HG02852 (cell line): ENCODE measurements at regions not wholly inside any gene's neighbourhood (a gene's known extent, or its start where the extent isn't known, plus 50 kb on each side); places are given as distances from the start of the nearest gene placed in this dataset.

Experiments used
- ATAC-seq: cut with Tn5 transposase; IDR thresholded peaks from one replicate; pipeline ENCODE4 v1.9.1; 2021; ENCODE audit warnings: mild to moderate bottlenecking, moderate library complexity; ENCODE audit not compliant: unreplicated experiment

DNA sequence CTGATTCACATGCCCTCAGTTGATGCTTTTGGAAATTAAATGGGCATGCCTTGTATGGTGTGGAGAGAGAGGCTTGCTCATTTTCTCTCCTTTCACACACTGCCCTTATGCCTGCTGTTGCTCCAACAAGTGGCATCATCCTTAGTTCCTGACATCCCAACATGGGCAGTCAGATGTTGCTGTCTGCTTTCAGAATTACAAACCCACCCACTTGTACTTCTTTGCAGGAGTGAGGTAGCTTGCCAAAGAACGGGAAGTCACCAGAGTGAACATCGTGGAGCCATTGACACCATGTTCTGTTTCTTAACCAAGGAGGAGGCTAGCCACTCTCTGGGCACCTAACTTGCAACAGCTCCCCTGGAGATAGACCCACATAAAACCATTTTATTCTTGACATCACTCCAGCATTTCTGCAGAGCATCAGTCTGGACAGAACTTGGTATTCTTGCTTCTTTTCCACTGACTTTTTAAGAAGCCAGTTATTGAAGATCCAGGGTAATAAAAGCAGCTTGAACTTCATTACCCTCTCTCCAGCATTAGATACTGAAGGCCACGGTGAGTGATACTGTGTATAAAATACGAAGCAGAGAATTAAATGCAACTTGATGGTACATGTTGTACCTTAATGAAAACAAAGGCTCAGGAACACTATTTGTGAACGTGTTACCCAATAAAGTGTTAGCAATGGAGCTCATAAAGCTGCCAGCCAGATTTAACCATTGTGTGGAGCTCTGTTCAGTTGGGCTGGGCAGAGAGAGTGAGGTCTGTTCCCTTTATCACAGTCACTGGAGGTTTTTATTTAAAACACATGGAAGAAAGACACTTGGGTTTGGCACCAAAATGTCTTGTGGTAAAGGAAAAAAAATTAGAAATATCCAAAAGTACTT is 195.8 kb upstream of the HABP2 start:
- ATAC-seq = no peak

DNA sequence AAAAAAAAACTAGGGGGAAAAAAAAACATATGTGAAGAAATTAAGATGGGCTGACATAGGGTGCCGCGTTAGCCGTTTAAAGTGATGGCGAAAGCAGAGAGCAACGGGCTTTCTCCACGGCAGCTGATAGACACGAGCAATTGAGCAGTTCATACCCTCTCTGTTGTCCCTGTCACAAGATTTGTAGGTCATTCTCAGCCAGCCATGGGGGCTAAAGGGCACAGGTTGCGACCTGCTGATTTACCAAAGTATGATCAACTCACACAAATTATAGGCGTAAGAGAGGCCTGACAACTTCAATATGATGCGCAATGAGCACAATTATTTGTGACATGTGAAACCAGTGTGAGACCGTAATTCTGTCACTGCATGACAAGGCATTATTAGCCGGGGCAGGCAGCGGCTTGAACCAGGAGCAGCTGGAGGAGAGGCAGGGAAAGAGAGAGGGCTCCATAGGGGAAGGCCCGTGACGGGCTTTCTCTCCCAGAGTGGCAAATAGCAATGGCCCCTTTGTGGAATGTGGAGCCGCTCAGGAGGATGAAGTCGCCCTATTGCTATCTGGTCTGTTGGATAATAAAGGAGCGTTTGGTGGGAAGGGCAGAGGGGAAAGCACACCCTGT is 195.1 kb upstream of the HABP2 start:
- ATAC-seq = no peak

DNA sequence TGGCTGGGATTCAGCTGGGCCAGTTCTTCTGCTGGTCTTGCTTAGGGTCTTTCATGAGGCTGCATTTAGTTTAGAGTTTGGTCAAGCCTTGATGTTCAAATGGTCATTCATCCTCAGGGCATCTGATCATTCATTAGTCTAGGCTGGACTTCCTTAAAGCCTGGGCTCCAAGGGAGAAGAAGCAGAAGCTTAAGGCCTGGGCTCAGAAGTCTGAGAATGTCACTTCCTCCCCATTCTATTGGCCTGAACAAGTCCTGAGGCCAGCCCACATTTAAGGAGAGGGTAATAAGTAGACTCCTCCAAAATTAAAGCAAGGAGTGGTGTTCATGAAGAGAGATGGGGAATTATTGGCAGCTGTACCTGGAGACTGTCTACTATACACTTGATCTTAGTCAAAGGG is 193.2 kb upstream of the HABP2 start:
- ATAC-seq = no peak

DNA sequence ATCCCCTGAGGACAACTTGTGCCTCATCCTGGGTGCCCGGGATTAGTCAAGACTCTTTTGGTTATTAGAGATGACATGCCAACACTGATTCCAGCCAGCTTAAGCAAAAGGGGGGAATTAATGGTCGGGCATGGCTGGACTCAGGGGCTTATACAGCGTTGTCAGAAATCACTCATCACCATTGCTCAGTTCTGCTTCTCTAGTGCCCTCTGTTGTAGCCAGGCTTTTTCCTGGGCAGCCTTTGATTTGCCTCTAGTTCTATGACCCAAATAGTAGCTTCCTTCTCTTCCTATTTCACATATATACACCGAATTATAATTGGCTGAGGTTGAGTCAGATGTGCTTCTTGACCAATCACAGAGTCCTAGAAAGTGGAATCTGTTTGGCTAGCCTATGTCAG is 192.0 kb upstream of the HABP2 start:
- ATAC-seq = no peak

DNA sequence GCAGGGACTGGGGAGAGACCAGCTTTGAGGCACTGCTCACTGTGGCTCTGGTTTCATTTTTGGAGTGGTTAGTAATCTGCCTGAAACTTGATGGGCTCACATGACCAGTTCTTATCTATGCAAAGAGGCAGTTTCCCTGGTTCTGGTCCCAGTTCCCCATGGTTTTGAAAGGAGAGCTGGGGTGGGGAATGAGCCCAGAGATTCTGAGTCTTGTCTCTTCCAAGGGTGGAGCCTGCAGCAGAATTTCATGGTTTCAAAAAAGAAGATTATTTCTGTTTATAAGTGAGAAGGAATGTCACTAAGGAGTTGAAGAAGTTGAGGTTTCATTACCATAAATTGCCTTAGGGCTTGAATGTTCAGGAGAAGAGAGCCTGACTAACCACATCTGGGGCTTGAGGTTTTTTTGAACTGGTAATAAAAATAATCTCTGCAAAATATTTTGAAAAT is 190.2 kb upstream of the HABP2 start:
- no peak for ATAC-seq

DNA sequence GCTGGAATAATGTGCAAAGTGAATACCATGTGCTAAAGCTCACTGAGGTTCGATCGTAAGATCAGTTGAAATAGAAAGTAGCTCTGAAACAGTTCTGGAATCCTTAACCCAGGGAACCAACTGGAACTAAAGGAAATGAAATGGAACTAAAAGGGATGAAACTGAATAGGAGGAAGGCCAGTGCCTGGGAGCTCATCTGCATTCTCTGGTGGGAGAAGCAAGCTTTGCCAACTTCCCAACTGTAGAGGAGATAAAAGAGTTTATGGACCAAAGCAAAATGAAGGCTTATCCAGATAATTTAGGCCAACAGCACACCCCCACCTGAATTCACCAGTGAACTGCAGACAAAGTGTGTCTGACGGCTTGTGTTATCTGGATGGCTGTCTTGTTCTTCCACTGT is 188.6 kb upstream of the HABP2 start:
- no peak for ATAC-seq

DNA sequence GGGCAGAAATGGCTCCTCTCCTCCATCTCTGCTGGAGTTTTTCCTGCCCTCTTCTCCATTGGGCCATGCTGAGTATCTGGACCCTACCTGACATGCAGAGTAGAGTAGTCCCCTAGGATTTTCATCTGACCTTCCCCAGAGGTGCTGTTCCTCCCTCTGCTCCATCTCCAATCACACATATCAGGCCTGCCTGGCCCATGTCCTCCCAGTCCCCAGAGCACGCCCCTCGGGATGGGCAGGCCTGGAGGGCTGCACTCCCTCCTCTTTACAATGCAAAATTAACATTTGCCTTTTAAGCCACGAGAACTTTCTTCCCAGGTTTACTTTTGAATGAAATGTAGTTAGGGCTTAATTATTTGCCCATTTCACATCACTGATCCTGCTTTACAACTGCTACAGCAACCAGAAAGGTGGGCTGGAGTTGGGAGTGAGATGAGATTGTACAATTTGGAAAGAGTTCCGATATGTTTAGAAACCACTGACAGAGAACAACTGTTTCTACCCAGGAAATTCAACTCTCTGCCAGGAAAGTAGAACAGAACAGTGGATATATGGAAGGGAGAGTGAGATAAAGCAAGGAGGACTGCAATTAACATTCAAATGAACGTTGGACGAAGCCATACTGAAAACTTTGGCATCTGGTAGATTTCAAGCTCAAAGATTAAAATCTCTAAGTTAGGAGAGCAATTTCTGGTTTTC is 184.0 kb upstream of the HABP2 start:
- no peak for ATAC-seq

DNA sequence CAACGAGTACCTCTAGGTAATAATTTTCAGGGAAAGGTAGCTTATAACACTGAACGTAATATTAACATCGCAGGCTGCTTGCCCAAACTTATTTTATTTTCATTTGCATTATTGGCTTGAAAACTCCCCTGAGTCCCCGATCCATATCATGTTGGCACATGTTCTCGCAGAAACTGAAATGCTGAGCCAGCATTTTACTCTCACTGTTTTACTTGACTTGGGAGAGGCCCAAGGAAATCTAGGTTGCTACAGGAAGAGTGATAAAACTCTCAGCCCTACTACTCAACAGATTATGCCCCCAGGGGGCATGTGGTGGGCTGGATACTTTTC is 183.5 kb upstream of the HABP2 start:
- ATAC-seq = no peak

DNA sequence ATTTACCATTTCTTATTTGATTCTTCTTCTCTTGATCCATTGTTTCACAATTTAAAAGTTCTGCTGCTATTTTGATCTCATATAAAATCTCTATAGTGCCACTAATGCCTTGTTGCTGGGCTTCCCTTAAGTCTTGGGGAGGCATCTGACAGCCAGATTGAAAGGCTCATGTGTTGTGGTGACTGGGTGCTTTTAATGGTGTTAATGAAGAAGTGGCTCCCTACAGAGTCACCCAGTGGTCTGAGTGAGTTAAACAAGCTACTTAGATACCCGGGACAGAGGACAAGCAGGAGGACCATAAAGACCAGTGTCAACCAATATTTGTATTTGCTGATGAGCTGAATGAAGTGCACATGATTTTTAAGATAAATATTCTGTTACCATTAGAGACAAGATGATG is 176.4 kb upstream of the HABP2 start:
- no peak for ATAC-seq

DNA sequence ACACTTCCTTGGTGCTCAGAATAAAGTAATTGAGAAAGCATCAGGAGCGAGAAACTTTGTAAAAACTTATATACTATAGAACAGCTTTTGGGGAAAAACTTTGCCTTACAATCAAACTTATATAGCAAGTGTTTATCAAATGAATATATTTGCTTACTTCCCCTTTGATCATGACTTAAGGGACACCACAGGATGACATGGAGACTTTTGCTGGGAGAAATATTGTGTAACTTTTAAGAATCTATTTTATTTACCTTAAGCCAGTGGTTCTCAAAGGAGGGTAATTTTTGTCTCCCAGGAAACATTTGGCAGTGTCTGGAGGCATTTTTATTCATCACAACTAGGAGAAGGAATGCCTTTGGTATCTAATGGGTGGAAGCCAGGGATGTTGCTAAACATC is 173.8 kb upstream of the HABP2 start:
- no peak for ATAC-seq

DNA sequence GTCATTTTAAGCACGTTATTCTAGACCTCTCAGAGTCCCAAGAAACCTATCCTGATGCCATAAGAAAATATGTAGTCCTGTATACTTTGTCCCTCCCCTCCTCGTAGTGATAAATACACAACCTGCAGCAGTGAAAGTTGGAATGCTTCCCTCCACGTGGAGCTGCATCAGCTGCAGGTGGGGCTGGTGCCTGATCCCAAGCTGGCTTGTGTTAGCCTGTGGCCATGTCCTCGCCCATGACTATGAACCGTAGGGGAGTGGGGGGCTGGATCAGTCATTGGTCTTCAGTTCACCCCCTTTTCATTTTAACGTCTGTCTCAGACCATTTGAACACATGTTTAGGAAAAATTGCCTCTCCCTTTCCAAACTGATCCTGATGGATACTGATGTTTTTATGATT is 171.4 kb upstream of the HABP2 start:
- no peak for ATAC-seq

DNA sequence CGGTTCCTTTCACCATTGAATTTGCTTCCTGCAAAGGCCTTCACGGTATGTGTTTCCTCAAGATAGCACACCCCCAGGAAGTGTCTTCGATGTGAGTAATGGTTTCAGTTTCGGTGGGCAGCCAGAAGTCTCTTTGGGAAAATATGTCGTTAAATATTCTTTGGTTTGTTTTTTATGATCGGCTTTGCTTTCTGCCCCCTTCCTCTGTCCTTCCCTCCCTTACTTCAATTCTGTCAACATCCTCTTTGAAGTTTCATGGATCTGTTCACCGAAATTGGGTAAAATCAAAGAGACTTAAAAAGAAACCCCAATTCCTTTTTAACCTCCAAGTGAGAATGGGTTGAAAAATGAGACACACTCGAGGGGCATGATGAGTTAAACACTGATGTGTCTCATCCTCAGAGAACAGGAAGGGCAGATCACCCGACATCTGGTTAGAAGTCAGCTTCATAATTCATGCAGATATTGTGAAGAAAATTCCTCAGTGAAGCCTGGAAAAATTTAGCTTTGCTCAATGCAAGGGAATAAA is 170.8 kb upstream of the HABP2 start:
- ATAC-seq = no peak

DNA sequence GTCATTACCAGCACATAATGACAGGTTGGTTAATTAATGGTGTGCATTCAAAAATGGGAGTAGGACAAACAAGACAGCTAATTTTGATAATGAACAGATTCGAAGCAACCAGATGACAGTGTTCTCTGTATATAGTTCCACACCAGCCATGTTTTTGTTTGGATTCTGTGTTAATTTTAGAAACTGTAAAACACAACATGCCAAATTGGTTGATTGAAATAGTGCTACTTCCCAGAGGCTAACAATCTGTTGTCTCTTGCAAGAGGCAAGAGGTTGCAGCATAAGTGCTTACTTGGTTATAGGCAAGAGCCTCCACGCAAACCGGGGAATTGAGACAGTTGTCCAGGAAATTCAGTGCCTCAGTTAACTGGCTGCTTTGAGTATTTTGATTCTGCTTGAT is 170.2 kb upstream of the HABP2 start:
- ATAC-seq = no peak

DNA sequence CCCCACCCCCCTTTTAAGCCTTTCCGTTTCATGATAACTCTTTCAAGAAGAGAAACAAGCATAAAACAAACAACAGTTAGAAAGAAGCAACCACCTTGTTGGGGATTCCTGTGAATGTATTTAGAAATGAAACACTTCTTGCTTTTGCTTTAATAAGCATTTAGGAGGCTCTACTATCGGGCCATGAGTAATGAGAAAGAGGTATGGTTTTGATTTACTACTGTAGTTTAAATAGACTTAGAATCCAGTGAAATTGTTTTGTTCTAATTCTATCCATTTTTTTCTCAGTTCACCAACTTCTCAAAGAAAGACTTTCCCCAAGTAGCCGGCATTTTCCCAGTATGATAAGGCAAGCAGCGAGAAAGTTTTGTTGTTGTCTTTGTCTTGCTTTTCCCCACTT is 168.7 kb upstream of the HABP2 start:
- ATAC-seq = no peak

DNA sequence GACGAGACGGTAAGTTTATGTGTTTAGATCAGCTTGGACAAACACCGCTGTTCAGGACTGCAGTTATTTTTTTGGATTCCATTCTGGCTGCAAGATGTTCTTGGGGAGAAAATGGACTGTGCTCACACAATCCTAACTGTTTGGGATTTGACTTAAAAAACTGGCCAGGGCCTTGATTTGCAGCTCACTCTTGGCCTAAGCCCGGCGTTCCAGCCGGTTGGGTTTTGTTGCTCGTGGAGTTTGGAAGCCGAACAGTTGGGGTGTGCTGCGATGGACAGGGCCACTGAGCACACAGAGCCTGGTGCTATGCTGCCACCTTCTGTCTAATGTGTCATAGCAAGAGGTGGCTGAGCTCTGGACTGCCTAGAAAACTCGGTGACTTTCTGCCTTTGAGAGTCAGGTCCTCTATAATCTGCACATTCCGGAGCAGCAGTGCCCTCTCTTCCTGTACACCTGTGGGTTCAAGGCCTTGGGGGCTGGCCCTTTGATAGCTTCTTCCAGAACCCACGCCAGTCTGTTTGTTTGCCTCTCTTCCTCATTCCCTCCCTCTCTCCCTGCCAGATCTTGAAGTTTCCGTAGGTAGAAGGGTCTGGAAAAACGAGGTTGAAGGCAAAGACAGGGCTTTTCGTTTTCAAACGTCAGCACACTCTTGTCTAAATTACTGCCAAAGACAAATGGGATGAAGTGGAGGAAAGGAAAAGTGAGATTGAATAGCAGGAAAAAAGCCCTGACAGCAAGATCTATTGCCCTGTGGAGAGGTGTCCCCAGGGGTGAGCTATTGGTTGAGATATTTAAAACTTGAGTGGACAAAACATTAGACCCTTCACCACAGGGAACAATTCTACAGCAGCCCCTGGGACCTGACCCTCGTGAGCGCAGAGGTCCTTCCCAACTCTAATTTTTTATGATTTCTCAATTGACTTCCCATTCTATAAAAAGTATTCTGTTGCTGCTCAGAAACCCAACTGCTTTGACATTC is 167.5 kb upstream of the HABP2 start:
- ATAC-seq = peak; percentile 82

DNA sequence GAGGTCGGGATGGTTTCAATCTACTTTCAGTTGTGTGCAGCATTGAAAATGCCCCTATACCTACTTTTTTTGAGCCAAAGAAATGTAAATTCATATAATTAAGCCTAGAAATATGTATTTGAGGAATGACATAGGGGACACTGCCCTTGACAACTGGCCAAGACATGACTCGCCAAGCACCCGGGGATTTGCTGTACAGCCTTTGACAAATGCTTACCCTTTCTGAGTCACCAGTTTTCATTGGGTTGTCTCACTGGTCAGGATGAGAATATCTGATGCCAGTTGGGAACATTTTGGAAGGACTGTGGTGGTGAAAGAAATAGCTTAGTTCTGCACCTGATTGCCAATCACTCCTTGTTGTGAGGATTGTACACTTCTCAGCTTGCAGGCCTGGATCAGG is 166.8 kb upstream of the HABP2 start:
- no peak for ATAC-seq

DNA sequence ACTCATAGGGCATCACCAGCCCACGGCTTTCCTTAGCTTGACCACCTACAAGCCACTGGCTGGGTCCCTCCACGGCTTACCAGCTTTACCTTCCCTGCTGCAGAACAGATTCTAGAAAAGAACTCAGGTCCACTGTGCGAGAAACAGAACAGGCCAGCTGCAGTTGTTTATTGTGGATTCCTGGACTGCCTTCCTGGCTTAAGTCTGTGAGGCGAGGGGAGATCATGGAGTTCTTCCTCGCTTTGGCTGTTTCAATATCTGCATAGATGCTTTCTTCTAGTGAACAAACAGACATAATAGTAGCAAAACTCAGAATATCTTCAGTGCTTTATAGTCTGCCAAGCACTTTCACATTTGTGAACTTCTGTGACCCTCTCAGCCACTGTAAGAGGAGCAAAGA is 162.9 kb upstream of the HABP2 start:
- ATAC-seq = no peak

DNA sequence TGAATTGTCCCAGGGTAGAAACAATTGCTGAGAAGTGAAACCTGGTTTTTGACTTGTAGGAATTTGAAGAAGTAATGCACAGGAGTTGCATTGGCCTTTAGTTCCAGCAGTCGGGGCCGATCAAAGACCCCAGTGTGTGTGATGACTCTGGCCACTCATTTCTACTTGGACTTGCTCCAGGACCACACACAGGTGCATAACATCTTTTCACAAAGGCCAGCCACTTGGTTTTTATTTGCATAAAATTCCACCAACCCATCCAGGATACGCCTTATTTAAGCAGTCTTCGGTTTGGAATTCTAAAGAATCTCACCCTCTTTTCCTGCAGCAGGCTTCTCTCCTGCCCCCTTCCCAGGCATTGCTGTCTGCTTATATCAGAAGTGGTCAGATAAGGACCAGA is 162.0 kb upstream of the HABP2 start:
- ATAC-seq = no peak

DNA sequence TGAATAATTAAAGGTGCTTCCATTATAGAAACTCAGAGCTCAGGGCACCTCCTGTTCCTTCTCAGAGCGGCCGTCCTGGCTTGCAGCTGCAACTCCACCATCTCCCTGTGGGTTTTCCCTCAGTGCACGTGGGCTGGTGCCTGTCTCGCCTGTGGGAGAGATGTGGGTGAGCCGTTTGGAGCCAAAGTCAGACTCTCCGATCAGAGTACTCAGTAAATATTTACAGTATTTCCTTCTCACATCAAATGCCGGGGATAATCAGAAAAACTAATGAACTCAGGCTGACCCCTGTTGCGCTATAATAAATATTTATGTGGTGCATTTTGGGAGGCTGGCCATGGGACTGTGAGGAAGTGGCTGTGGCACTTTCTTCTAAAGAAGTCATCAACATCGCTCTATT is 155.8 kb upstream of the HABP2 start:
- ATAC-seq = no peak

DNA sequence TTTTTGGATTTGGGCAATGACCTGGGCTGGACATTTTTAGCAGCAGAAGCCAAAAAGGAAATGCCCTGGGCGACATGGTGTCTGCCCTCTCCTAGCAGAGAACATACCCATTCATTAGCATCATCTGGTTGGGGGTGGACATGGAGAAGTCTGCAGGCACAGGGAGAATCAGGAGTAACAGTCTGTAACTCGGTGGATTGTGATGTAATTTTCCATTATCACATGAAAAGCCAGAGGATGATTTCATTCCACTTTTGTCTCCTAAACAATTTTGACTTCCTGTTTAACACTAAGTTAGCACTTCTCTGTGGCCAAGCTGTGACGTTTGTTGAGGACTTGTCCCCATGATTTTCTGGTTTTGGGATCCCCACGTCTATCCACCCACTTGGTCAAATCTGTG is 153.8 kb upstream of the HABP2 start:
- no peak for ATAC-seq

DNA sequence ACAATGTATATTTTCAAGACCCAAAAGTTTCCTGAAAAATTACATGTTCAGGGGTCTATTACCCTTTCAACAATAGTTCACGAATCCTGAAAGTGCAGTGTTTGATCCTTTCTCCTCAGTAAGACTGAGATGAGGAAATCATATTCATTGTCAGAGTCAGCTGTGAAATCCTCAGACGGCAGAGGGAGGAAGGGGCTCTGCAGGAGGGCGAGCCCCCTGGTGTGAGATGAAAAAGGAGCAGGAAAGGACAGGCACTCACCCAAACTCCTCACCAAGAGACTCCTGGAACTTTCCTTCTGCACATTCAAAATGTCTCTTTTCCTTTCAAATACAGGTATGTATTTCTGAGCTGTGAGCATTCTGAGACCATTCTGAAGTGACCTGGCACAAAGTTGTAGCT is 150.3 kb upstream of the HABP2 start:
- ATAC-seq = no peak
